GM18909 (cell line): ENCODE measurements at regions not wholly inside any gene's neighbourhood (a gene's known extent, or its start where the extent isn't known, plus 50 kb on each side); places are given as distances from the start of the nearest gene placed in this dataset.

Source experiments
- ATAC-seq: cut with Tn5 transposase; IDR thresholded peaks from one replicate; pipeline ENCODE4 v1.9.1; 2021; ENCODE audit warnings: mild to moderate bottlenecking; ENCODE audit not compliant: unreplicated experiment, poor library complexity

DNA sequence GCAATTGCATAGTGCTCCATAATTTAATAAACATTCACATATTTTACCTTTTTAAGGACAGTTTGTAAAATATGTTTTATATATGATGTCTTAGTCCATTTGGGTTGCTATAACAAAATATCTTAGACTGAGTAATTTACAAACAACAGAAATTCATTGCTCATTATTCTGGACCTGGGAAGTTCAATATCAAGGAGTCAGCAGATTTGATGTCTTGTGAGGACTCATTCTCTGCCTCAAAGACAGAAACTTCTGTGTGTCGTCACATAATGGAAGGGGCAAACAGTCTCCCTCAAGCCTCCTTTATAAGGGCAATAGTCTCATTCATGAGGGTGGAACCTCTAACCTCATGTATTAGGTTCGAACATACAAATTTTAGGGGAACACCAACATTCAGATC, 455.9 kb downstream of the TAF11L14 start:
- ATAC-seq: no peak

DNA sequence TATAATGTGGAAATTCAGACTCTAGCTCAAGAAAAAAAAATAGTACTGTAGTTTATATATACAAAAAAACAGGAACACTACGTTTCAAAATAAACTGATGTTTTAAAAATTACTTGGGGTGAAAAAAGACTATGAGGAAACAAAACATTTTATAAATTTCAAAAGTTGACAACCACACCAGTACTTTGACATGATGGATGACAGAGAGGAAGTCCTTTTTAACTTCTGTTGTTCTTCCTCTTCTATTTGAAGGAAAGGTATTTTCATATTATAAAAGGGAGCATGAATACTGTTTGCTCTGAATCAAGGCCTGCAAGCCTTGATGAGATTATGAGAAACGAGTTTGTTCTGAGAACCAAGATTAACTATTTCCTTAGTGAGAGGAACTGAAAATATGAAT, 456.9 kb downstream of the TAF11L14 start:
- ATAC-seq: no peak

DNA sequence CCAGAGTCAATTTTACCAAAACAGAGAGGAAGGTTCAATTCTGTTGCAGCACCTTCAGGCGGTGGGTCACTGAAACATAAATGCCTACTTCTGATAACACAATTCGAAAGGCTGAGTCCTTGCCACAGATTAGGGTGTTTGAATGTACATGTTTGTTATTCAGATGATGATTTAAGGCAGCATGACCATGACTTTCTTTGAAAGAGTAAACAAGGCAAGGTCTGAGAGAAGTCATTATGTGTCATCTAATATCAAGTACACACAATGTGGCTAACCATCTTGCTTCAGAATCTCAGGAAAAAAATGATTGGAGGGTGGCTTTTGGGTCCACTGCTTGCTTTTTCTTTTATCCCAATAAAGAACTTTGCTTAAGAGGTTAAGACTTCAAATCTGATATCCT, 457.5 kb downstream of the TAF11L14 start:
- ATAC-seq: no peak

DNA sequence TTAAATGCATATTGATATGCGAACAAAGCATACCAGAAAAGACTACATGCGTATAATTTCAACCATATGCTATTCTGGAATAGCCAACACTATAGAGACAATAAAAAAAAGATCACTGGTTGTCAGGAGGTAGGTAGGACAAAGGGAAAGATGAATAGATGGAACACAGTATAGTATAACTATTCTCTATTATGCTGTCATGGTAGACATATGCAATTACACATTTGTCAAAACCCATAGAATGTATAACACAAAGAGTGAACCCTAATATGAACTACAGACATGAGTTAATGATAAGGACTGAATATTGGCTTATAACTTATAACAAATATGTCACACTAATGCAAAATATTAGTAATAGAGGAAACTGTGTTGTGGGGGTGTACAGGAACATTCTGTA, 460.8 kb downstream of the TAF11L14 start:
- no peak for ATAC-seq

DNA sequence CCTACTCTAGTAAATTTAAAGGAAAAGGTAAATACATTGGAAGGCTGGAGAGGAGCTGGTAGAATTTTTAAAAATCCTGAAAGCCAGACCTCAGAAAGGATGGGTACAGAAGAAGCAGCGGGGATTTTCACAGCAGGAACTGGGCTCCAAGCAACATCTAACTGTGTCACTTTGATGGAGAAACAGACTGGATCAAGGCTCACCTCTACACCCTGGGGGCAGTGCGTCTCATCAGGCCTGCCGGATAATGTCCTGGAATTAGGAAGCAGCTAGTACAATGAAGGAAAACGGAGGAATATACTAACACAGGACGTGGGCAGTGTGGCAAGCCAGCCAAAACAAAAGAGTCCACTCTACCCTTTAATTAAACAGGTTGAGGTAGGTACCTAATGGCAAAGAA, 463.6 kb downstream of the TAF11L14 start:
- no peak for ATAC-seq

DNA sequence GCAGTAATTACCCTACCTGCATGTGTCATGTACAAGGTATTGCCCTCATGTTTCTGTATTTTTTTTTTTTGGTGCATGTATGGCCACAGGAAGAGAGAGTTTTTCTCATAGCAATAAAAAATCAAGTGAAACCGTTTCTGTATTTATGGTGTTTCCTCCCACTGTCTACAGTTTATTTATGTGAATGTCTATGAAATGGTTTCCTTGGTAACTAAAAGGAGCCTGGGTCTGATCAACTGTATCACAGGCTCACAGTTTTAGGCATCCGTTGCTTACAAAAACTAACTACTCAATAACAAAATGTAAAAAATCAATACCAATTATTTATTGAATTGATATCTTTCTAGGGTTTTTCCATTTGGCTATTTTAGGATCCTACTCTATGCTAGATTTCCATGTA, 464.4 kb downstream of the TAF11L14 start:
- ATAC-seq: no peak

DNA sequence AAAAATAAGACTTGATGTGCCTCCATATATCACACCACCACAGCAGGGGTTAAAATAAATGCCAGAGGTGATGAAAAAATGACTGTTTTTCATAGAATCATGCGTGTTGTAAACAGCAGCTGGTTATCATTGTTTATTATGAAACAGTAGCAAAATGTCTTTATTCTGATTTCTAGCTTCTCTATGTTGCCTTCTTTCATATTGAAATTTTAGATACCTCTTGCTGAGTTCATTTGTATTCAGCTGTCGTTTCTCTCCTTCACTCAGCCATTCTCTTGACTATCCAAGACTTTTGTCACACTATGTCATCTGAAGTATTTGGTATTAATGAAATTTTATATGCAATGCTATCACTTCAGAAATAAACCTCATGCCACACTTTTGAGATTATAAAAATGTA, 465.0 kb downstream of the TAF11L14 start:
- no peak for ATAC-seq

DNA sequence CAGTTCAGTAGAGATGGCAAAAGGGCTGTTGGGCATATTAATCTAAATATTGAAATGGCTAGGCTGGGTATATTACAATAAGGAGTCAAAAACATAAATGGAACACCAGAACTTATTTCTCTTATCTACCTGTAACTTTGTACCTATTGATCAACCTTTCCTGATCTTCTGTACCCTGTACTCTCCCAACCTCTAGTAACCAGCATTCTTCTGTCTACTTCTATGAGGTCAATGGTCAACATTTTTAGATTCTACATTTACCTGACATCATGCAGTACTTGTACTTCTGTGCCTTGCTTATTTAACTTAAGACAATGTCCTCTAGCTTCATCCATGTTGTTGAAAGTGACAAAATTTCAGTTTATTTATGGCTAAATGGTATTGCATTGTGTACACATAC, 467.3 kb downstream of the TAF11L14 start:
- no peak for ATAC-seq

DNA sequence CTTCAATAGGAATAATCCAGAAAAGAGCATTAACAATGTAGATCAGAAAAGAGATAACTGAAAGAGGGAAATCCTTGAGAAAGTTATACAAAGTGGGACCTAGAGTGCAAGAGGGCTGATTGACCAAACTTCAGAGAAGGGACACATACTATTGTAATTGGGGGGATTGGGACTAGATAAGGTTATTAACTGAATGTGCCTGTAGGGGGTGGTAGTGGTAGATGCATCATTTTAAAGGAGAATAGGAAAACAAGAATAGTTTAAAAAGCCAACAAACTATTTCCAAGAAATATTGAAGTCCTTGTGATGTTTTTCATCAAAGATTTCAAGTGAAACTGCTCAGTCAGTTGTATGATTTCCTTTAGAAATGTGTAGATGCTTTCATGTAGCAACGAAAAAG, 468.5 kb downstream of the TAF11L14 start:
- ATAC-seq: no peak

DNA sequence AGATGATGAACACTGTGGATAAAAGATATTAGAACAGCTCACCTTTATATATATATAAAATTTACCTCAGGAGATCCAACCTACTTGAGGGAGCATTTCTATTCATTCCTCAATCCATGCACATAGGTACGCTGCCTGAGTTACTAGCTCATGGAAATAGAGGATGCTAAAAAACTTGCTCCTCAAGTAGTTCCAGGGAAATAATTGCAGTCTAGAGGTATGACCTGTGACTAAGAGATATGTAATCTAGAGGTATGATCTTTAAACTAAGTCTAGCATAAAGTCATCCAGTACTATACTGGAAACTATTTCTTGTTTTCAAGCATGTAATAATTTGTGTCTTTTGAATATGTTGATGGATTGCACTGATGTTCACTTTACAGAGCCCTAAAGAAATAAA, 471.2 kb downstream of the TAF11L14 start:
- no peak for ATAC-seq

DNA sequence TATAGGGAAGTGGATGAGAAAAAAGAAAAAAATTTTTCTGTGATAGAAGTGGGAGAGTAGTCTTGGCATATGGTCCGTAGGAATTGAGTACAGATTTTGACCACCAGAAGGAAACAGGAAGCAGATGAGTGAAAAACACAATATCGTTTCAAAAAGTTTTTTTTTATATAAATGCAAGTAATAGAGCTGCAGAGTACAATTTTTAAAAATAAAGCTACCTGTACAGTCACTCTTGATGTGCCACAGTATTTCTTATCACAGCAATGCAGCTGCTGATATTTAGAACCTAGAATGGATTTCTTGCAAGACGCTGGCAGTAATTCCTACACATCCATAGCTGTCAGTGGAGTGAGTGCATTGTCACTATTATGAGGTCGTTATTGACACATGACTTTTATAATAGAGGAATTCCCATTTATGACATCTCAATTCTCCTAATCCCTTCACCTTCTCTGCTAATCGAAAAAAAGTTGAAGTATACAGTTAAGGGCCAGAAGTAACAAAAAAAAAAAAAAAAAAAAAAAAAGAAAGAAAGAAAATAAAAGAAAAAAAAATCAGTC, 477.7 kb downstream of the TAF11L14 start:
- no peak for ATAC-seq

DNA sequence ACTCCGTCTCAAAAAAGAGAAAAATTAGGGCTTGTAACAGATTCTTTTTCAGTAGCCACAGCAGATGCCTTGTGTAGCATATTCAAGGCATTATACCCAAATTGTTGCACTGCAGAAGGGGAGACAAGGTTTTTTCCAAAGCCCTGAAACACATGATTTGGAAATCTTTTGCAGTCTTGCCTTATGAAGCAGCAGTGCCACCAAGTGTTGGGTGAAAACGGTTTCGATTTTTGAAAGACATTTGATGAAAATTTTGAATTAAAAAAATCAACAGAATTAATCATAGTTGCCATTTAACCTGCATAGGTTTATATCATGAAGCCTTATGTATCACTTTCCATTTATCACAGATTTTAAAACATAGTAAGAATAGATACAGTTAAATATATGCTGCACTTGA, 479.5 kb downstream of the TAF11L14 start:
- ATAC-seq: no peak

DNA sequence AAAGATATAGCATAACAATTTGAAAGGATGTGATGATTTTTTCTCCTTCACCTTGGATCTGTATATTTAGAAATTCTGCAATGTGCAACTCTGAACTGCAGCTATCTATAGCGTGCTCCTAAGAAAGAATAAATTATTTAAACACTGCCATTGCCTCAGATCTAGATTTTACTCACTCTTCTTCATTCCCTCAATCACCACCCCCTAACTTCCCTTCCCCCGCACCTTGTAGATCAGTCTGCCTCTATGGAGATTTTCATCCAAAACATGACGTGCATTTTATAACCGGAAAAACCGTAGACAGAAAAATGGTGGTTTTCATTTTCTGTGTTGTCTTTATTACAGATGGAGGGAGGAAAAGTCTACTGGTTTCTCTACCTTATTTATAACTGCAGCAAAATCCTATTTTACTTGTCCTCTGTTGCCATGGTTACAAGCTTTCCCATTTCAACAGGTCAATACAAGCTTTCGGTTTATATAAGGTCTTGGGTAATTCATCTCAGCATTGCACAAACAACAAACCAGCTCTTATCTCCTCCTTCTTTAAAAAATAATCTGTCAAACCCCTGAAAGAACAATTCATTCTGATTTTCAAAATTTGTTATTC, 480.0 kb downstream of the TAF11L14 start:
- no peak for ATAC-seq

DNA sequence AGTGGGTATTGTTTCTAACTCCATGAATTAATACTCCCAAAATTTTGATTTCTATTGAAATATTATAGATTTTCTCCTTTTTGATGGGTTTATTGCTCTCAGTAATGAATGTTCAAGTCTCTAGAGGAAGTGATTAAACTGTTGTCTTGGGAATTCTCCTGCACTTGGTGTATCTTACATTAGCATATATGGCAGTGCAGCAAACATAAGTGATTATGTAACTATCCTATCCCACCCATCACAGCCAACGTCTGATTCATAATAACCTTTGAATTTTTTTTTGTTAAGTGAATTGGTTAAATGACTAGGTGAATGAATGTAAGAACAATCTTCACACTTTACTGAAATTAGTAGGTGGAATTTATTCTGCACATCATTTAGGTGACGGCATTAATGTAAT, 483.7 kb downstream of the TAF11L14 start:
- no peak for ATAC-seq

DNA sequence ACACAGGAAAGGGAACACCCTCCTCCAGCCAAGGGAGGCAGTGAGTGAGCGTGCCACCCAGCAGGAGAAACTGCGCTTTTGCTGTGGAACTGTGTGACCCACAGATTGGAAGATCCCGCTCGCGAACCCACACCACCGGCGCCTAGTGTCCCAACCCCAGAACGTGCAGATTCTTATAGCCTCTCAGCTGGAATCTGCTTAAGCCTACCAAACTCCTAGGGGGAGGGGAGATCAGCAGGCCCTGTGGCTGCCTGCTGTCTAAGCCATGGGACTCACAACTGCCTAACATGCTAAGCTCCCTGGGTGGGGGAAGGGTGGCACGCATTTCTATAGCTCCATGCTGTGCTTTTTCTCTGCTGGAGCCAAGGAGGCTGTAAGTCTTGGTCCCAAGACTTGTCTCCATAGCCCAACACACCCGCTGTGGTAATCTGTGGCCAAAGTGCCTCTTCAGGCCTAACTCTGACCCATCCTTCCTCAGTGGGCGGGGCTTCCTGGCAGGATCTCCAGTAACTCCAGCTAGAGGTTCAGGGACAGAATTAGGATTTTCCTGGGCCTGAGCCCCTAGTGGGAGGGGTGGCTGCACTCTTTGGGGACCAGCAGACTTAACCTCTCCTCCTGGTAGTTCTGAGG, 485.0 kb downstream of the TAF11L14 start:
- ATAC-seq: no peak

DNA sequence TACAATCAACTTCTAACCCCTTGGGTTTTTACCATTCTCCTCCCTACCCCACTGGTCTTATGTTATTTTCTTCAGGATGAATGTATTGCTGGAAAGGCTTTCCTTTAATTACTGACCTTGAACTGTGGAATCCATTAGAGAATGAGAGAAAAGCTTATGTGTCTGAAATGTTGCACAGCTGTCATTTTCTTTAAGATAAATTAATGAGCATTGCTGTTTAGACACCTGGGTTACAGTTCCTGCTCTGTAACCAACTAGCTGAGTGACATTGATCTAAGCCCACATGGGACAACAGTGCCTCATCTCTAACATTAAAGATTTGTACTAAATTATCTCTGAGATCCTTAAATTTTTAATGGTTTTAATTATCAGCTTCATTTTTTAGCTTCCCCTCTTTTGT, 507.0 kb downstream of the TAF11L14 start:
- no peak for ATAC-seq

DNA sequence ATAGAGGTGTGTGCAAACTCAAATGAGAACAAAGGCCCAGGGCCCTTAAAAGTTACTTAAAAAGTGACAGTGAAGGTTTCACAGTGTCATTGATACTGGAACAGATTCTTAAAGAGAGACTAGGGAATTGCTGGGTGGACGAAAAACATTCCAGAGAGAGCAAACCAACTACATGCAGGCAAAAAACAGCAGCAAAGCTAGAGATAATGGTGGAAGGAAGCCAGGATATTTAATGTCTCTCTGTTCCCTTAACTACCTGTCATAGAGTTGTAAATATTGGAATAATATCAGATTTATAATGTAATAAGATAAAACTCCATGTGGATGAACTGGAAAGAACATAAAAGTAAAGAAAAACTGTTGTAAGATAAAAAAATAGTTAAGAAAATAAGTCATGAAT, 508.6 kb downstream of the TAF11L14 start:
- no peak for ATAC-seq

DNA sequence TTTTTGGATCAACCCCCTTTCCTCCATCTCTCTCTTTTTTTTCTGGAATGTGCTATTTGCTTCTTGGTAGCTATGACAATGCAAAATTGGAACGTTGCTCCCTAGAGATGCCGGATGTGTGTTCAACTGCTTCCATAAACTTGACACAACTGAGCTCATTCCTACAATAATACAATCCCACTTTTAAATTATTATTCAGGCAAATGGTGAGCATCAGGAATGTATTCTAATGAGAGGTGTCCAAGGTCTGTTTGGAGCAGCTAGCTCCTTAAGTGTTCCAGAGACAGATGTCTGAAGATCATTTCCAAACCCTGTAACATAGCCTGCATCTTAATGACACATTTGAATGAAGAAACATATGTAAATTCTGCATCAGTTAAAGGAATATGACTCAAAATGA, 518.4 kb downstream of the TAF11L14 start:
- ATAC-seq: no peak

DNA sequence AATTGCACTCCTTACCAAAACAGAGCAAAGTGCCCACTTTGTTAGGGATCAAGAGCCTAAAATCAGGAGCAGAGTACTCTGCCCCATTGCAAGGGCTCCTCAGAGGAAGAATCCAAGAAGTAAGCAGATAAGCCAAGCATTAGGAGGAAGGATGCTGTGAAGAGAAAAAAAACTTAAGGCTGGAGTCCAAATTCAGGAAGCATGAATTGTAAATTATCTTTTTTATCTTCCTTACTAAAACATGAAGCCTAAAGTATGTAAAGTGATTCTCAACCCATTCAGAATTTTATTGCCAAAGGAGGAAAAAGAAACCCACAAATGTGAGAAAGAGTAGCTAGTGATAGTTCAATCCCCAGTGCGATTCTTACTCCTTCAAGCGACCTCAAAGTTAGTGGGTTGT, 523.9 kb downstream of the TAF11L14 start:
- no peak for ATAC-seq

DNA sequence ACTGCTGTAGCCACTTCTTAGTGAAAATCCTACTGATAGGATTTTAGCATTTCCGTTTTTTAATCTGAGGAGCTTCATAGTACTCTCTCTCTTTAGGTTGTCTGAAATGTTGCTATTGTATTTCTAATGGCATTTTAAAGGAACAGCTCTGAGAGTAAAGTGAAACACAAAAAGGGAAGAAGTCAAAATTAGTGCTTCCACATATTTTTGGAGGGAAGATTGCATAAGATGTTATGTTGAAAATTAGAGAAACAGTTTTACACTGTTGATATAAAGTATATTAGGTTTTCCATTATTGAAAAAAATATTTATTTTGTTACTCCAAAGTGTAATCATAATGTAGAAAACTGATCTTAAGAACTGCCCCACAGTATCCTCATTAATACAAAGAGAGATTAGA, 525.1 kb downstream of the TAF11L14 start:
- no peak for ATAC-seq

DNA sequence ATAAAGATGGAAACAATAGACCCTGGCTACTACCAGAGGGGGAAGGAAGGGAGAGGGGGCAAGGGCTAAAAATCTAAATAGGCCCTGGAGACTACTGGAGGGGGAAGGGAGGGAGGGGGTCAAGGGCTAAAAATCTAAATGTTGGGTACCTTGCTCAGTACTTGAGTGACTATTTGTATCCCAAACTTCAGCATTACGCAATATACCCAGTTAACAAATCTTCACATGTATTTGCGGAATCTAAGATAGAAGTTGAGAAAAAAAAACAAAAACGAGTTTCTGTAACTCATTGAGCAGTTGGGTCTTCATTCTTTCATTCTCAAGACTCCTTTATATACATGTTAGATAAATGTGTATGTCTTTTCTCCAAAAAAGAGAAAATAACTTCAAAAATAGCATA, 537.4 kb downstream of the TAF11L14 start:
- no peak for ATAC-seq

DNA sequence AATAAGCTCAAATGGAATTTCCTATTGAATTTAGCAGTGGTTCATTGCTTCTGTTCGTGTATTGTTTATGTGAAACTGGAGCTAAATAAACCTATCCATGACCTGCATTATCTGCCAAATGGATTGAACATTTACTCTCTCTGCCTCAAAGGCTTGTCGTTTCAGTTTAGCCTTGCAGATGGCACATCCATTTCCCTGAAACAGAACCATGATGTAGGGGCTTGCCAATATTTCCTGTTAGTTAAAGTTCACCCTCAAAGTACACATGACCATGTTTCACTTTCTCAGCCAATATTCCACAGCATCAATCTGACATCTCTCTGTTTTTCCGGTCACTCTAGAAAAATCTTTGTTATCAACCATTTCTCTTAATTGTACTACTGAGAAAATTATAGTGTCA, 545.3 kb downstream of the TAF11L14 start:
- ATAC-seq: no peak
